Panc1 (cell line): ENCODE measurements at regions not wholly inside any gene's neighbourhood (a gene's known extent, or its start where the extent isn't known, plus 50 kb on each side); places are given as distances from the start of the nearest gene placed in this dataset.

Experiments used
- ATAC-seq: fragments of 200-7000 bp; cut with Tn5 transposase; 2 replicates; pipeline ENCODE4 v1.9.1; 2020; ENCODE audit warnings: mild to moderate bottlenecking, moderate library complexity
- BruUV-seq: library from RNA; stranded (reverse); fragments of 400-500 nt; replicated peaks from 2 replicates; lab custom pipeline; 2021; lab: Mats Ljungman, UMichigan
- CTCF ChIA-PET: fragments of 300-600 bp; sonication (Branson Sonifier 250); formaldehyde crosslinking; loops from one replicate; lab custom pipeline; 2022; ENCODE audit warnings: antibody characterized with exemption; lab: Charles Lee
- POLR2A ChIA-PET: fragments of 300-600 bp; sonication (Branson Sonifier 250); formaldehyde crosslinking; loops from one replicate; lab custom pipeline; 2022; ENCODE audit warnings: antibody characterized with exemption; lab: Charles Lee
- DNase-seq: peaks from one replicate; pipeline ENCODE4 v3.0.0-alpha.2; 2010; ENCODE audit warnings: low read depth, low spot score
- H3K27ac ChIP-seq: 2 replicates; pipeline ENCODE4 v1.5.1; 2011; ENCODE audit warnings: mild to moderate bottlenecking, low read length, inconsistent platforms
- H3K27me3 ChIP-seq: fragments of 200-500 bp; sonication (Bioruptor generic); 2 replicates; pipeline ENCODE4 v1.6.0; 2014; ENCODE audit warnings: low read length, inconsistent platforms; ENCODE audit not compliant: control insufficient read depth, insufficient read depth
- H3K36me3 ChIP-seq: fragments of 200-500 bp; sonication (Bioruptor generic); 2 replicates; pipeline ENCODE4 v1.5.1; 2014; ENCODE audit warnings: inconsistent platforms, mild to moderate bottlenecking, low read length, moderate library complexity; ENCODE audit not compliant: control insufficient read depth, insufficient read depth
- H3K4me1 ChIP-seq: 2 replicates; pipeline ENCODE4 v1.5.1; 2011; ENCODE audit warnings: inconsistent platforms, mild to moderate bottlenecking, low read length, moderate library complexity; ENCODE audit not compliant: control insufficient read depth, insufficient read depth
- H3K4me3 ChIP-seq, 2 experiments: 2 replicates each; pipeline ENCODE4 v1.5.1; 2011 to 2012; ENCODE audit warnings: low read depth in 2 of 2, low read length in 2 of 2, mild to moderate bottlenecking in 2 of 2, inconsistent platforms in 1 of 2, moderate library complexity in 1 of 2
- H3K9me3 ChIP-seq: fragments of 200-500 bp; sonication (Bioruptor generic); 2 replicates; pipeline ENCODE4 v1.5.1; 2014; ENCODE audit warnings: low read depth, mild to moderate bottlenecking, inconsistent platforms, low read length, moderate library complexity; ENCODE audit not compliant: control insufficient read depth, insufficient read depth
- CTCF ChIP-seq: fragments of 450-650 bp; IDR thresholded peaks from 2 replicates; pipeline ENCODE4 v1.5.1; 2017; ENCODE audit warnings: mild to moderate bottlenecking
- POLR2AphosphoS5 ChIP-seq: IDR thresholded peaks from 2 replicates; pipeline ENCODE4 v1.6.1; 2012; ENCODE audit warnings: mild to moderate bottlenecking, low read depth, low read length, moderate library complexity
- REST ChIP-seq, 2 experiments: IDR thresholded peaks; 2 replicates each; pipeline ENCODE4 v1.6.1; 2011 to 2012; ENCODE audit warnings: low read depth in 2 of 2, control low read depth in 1 of 2, low read length in 1 of 2, mild to moderate bottlenecking in 1 of 2, moderate library complexity in 1 of 2; ENCODE audit not compliant: insufficient read depth in 1 of 2
- SIN3A ChIP-seq: IDR thresholded peaks from 2 replicates; pipeline ENCODE4 v1.6.1; 2012; ENCODE audit warnings: low read depth, mild to moderate bottlenecking, low read length, moderate library complexity, borderline replicate concordance; ENCODE audit not compliant: insufficient read depth
- TCF7L2 ChIP-seq: IDR thresholded peaks from 2 replicates; pipeline ENCODE4 v1.6.1; 2011; ENCODE audit warnings: mild to moderate bottlenecking, low read depth, low read length, inconsistent platforms
- in situ Hi-C: cut with HindIII; loops from 2 replicates; pipeline ENCODE4 v1.10.0; 2016; ENCODE audit warnings: low sequenced_read_pairs, low pct_unique_long_range_greater_than_20kb
- intact Hi-C: fragments of 100-400 bp; cut with micrococcal nuclease; formaldehyde crosslinking; loops from one replicate; pipeline ENCODE4 v1.10.0; 2022; ENCODE audit not compliant: unreplicated experiment

- ATAC-seq (no peak), DNase-seq (no peak)
- Histone ChIP-seq H3K36me3 (no peaks in the 10 kb centered on the region), H3K27me3 (peaks cover 3% of the 10 kb centered on the region; the same call in 1 of the 2 replicates), H3K4me1 (no peaks in the 10 kb centered on the region), H3K9me3 (no peaks in the 10 kb centered on the region), H3K4me3 (no peak overlapping the region), H3K27ac (no peak overlapping the region)
- ChIA-PET POLR2A (no interaction called here), CTCF (no interaction called here)
- intact Hi-C loops: no loop called here
- in situ Hi-C loops: no loop called here
- no TSS peak for BruUV-seq
- TF ChIP-seq REST (IDR thresholded peaks at IDR 0.05; ENCODE audit: insufficient read depth in 1 of 2, low read depth in 2 of 2, low read length in 1 of 2) (no peak), SIN3A (no peak), TCF7L2 (no peak), POLR2AphosphoS5 (no peak), CTCF (no peak)
Measured at GRCh38 chr11:11171854-11172253, 181.2 kb downstream of the CSNK2A3 start.

GRCh38 chr11:11171285-11171684 lies 181.8 kb downstream of the CSNK2A3 start:
- no peak for ATAC-seq
- POLR2A ChIA-PET: no interaction called here
- CTCF ChIA-PET: no interaction called here

More at GRCh38 chr11:11171285-11171684, 181.8 kb downstream of the CSNK2A3 start:
- no peak for DNase-seq
- intact Hi-C loops: no loop called here
- Histone ChIP-seq H3K27ac (no peak overlapping the region), H3K4me1 (no peaks in the 10 kb centered on the region), H3K4me3 (no peak overlapping the region), H3K36me3 (no peaks in the 10 kb centered on the region), H3K9me3 (no peaks in the 10 kb centered on the region), H3K27me3 (peaks cover 3% of the 10 kb centered on the region; the same call in 1 of the 2 replicates)
- BruUV-seq: no TSS peak
- TF ChIP-seq SIN3A (no peak), POLR2AphosphoS5 (no peak), CTCF (no peak), TCF7L2 (no peak), REST (IDR thresholded peaks at IDR 0.05; ENCODE audit: insufficient read depth in 1 of 2, low read depth in 2 of 2, low read length in 1 of 2) (no peak)
- in situ Hi-C loops: no loop called here
